ENCODE measurements at regions not wholly inside any gene's neighbourhood (a gene's known extent, or its start where the extent isn't known, plus 50 kb on each side); places are given as distances from the start of the nearest gene placed in this dataset.

- peak; percentile 6 for DNase-seq
Measured at GRCh38 chr4:179751669-179752068, 2309.4 kb upstream of the AGA start.

DNA sequence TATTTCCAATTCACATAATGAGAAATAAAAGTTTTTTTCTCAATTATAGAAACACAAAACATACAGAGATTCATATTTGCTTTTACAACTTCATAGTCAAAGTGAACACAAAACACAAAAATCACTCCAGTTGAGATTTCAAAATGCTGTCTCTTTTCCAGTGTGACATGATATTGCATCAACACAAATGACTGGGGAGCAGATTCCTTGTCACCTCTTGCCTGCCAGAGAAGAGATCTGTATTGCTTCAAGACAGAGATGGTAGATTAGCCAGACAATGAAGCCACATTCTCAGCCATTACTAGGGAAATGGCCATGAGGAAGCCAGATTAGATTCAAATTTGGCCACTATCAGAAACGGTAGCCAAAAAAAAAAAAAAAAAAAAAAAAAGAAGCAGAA is 2313.1 kb upstream of the AGA start:
- no peak for DNase-seq

DNA sequence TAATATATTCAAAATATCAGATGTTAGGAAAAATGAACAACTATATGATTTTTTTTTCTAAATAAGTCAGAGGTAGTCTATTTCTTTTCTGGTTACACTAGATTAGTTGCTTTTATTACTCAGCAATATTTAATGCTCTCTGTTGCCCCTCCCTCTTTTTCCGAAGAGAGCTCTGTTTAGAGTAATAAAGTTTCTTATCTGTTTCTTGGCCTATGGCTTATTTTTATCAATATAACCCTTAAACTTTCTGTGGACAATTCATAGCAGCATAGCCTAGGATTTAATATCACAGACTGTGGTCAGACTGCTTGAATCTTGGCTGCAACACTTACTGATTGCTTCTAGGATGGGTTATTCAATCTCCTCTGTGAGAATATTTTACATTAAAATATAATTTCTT is 2315.4 kb upstream of the AGA start:
- DNase-seq: no peak

- no peak for DNase-seq
Measured at GRCh38 chr4:179762840-179763239, 2320.6 kb upstream of the AGA start.

- no peak for DNase-seq
Measured at GRCh38 chr4:179766938-179767337, 2324.7 kb upstream of the AGA start.

DNA sequence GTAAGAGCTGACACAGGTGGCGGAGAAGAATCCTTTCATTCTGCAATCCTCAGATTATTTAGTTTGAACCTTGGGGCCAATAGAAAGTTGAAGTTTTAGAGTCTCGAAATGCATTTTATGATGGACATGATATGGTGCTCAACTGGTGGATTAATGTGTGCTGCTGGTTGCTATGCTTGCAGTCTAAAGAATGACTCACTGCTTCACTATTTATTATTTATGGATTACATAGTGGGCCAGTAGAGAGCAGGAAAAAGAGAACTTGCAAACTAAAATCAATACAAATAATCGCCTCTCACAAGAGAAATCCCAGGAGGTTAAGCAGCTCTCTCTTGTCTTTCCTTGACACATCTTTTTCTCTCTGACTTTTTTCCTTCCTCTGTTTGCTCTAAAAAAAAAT is 2326.8 kb upstream of the AGA start:
- no peak for DNase-seq

DNA sequence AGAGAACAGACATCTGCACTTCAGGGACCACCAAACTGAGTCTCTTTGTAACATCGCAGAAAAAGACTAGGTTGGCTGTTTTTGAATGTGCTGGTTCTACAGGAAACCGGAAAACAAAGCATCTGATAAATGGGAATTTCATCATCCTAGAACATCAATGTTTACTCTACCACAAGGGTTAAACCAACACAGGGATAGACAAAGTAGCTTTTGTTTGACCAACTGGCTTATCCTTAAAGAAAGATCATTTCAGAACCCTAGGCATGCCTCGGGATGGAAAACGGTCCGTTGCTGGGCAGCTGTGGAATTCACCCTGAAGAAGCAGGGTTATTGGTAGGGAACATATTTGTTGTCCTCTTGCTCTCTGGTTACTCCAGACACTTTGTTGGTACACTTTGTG is 2355.5 kb upstream of the AGA start:
- DNase-seq: peak; percentile 7

GRCh38 chr4:179803857-179804256 is 2361.6 kb upstream of the AGA start:
- no peak for DNase-seq

DNA sequence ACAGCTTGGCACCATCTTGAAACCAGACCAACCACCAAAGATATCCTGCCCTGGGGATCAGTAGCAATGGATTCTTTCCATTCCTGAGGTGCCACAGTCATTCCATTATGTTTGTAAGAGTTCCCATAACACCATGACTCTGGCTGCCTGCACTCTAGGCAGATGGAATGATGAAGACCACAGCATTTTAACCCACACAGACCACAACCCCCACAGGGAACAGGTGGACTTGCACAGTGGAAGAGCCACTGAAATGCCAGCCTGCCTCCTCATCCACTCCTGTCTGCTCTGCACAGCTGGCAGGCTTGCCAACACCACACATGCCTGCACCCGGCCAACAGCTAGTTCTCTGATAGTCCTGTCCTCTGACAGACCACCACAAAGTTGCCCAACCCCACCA is 2362.2 kb upstream of the AGA start:
- DNase-seq: no peak

DNA sequence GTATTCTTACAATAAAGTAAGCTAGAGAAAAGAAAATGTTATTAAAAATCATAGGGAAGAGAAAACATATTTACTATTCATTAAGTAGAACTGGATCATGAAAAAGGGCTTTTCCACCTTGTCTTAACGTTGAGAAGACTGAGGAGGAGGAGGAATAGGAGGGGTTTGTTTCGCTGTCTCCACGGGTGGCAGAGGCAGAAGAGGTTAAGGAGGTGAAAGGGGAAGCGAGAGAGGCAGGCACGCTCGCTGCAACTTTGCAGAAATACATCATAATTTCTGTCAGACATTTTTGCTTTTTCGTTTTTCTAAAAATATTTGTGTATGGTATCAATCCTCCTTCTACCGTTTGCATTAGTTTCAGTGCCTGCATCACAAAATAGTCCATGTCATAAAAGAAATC is 2375.1 kb upstream of the AGA start:
- no peak for DNase-seq

GRCh38 chr4:179823342-179823741 is 2381.1 kb upstream of the AGA start:
- no peak for DNase-seq

- no peak for DNase-seq
Measured at GRCh38 chr4:179831274-179831673, 2389.0 kb upstream of the AGA start.

GRCh38 chr4:179836179-179837075 is 2394.2 kb upstream of the AGA start:
- no peak for DNase-seq

- peak; percentile 42 for DNase-seq
Measured at GRCh38 chr4:179843370-179843769, 2399.8 kb upstream of the TENM3 start.

DNA sequence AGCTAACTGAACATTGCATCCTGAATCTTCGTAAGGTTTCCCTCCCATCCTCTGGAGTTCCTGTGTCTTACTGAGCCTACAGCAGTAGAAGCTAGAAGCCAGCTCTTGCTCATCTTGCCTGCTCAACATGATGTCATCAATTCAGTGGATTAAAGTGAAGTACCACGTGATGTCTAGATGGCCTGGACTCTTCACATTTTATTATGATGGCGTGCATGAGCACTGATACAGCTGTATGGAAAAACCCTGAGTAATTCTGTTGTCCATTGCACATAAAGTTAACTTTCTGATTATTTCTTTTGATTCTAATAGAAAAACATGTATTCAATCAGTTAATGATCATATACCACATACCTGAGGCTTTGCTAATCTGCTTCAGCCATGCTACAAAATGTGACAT is 2387.7 kb upstream of the TENM3 start:
- no peak for DNase-seq

- DNase-seq: no peak
Measured at GRCh38 chr4:179858221-179858620, 2385.0 kb upstream of the TENM3 start.

DNA sequence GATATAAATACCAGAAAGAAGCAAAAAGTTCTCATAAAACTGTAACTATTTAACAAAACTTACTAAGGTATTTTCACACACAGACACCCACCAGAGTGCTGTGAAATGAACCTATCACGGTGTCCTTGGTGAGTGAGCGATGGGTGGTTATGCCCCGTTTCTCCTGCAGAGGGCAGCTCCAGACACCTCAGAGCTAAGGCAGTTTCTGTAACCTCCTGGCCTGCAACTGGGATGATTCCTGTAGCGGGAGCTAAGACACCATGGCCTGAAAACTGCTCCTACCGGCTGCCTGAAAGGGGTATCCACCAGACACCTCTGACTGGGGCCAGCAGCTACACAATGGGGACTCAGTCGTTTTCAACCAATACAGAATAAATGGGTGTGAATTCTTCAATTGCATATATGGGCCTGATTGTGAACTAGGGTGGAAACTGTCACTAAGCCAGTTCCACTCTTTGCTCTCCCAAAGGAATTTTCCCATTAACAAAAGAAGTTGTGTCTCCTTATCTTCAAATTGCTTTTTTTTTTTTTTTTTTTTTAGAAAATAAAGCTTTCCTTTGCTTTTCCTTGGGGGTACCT is 2375.8 kb upstream of the TENM3 start:
- DNase-seq: peak; percentile 63

- DNase-seq: no peak
Measured at GRCh38 chr4:179871726-179872125, 2371.5 kb upstream of the TENM3 start.

GRCh38 chr4:179872755-179873154 is 2370.4 kb upstream of the TENM3 start:
- no peak for DNase-seq

DNA sequence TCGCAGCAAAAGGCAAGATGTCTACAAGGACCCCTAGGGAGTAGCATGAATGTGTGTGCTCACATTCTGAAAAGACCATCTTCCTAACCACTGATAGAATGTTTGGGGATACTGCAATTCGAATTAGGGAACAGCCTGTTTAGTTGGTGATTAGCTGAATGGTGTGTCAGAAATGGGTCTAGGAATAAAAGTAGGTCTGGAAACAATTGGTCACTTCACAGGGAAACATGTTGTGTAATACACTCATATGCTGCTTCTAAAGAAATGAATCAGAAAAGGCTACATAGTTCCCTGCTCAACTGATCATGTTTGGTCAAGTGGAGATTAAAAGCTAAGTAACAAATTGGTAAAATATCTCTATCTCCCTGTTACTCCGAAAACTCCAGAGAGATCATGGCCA is 2362.4 kb upstream of the TENM3 start:
- no peak for DNase-seq

DNA sequence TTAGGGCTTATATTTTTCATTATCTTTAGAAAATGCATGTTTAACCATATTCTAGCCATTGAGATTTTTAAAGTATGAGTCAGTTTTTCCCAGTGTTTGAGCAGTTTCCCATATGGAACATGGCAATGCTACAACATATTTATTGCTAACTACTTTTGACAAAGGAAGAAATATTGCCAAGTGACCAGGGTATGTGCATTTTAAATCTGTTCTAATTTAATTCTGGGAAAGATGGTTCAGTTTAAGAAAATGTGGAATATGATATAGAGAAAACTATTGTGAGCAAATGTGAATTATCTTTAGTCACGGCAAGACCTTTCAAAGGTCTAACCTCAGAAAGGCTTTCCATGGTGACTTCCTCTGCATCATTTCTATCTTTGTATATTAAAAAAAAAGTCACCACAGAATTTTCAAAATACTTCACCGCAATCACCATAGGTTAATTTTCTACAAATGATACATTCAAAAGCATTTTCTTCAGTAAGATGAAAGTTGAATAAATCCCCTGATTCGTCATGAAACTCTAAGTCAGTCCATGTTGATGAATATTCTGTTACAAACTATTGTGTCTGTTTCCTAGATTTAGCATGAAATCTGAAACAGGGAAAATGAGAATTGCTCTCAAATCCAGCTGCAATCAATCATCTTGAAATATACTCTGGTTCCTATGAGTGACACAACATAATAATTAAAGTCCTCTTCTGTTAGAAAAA is 2349.0 kb upstream of the TENM3 start:
- DNase-seq: no peak

- no peak for DNase-seq
Measured at GRCh38 chr4:179919587-179919986, 2323.6 kb upstream of the TENM3 start.

- no peak for DNase-seq
Measured at GRCh38 chr4:179927473-179927872, 2315.7 kb upstream of the TENM3 start.

- DNase-seq: no peak
Measured at GRCh38 chr4:179941911-179942310, 2301.3 kb upstream of the TENM3 start.
